Tibial artery (tissue), 4 donors: ENCODE measurements at regions not wholly inside any gene's neighbourhood (a gene's known extent, or its start where the extent isn't known, plus 50 kb on each side); places are given as distances from the start of the nearest gene placed in this dataset.

Source experiments
- DNase-seq, 2 donors: peaks; one replicate each; pipeline ENCODE4 v3.0.0-alpha.2; 2019
- H3K27ac ChIP-seq, 2 donors: fragments of 200-600 bp; sonication (generic) in 1 of 2; 1 replicate in 1 of 2; 2 replicates in 1 of 2; pipeline ENCODE4 v1.5.1; 2018 to 2019; ENCODE audit warnings: mild to moderate bottlenecking in 1 of 2
- H3K27me3 ChIP-seq, 2 donors: fragments of 200-600 bp; sonication (generic) in 1 of 2; one replicate each; pipeline versions ENCODE4 v1.5.1 to v1.6.0; 2016 to 2019
- H3K36me3 ChIP-seq, 3 donors: fragments of 200-600 bp; sonication (generic) in 2 of 3; one replicate each; pipeline ENCODE4 v1.5.1; 2016 to 2019; ENCODE audit warnings: mild to moderate bottlenecking in 2 of 3
- H3K4me1 ChIP-seq, 4 donors: fragments of 200-600 bp; sonication (generic) in 2 of 4; 1 replicate in 3 of 4; 2 replicates in 1 of 4; pipeline ENCODE4 v1.5.1; 2016 to 2019
- H3K4me3 ChIP-seq, 2 donors: fragments of 200-600 bp; sonication (generic) in 1 of 2; 1 replicate in 1 of 2; 2 replicates in 1 of 2; pipeline ENCODE4 v1.5.1; 2018 to 2019; ENCODE audit warnings: mild to moderate bottlenecking in 2 of 2
- H3K9me3 ChIP-seq, 3 donors: fragments of 200-600 bp; sonication (generic) in 1 of 3; one replicate each; pipeline ENCODE4 v1.5.1; 2016 to 2019
- CTCF ChIP-seq, 2 experiments: fragments of 200-600 bp in 1 of 2; fragments of 450-650 bp in 1 of 2; IDR thresholded peaks; one replicate each; pipeline ENCODE4 v1.5.1; 2017 to 2019; ENCODE audit warnings: antibody characterized with exemption in 2 of 2, mild to moderate bottlenecking in 1 of 2, moderate library complexity in 1 of 2
- intact Hi-C: fragments of 100-400 bp; cut with DNase I; formaldehyde crosslinking; loops from one replicate; pipeline ENCODE4 v1.15.0; 2023; ENCODE audit warnings: low total_unique reads

GRCh38 chr6:163765335-163765734 is 350.8 kb downstream of the QKI start:
- Histone ChIP-seq H3K27me3 (no peaks in the 10 kb centered on the region), H3K36me3 (no peaks in the 10 kb centered on the region), H3K9me3 (no peaks in the 10 kb centered on the region), H3K27ac (no peak overlapping the region), H3K4me3 (no peak overlapping the region), H3K4me1 (no peaks in the 10 kb centered on the region)
- DNase-seq: no peak
- intact Hi-C loops: no loop called here
- no peak for TF ChIP-seq CTCF (IDR thresholded peaks at IDR 0.05)

GRCh38 chr6:163764565-163764964 is 350.0 kb downstream of the QKI start:
- Histone ChIP-seq H3K4me1 (no peaks in the 10 kb centered on the region), H3K27me3 (no peaks in the 10 kb centered on the region), H3K9me3 (no peaks in the 10 kb centered on the region), H3K27ac (no peak overlapping the region), H3K36me3 (no peaks in the 10 kb centered on the region), H3K4me3 (no peak overlapping the region)
- no peak for DNase-seq
- no peak for TF ChIP-seq CTCF (IDR thresholded peaks at IDR 0.05)
- intact Hi-C loops: no loop called here

GRCh38 chr6:163761481-163761880 is 347.0 kb downstream of the QKI start:
- Histone ChIP-seq H3K4me1 (no peaks in the 10 kb centered on the region), H3K27me3 (no peaks in the 10 kb centered on the region), H3K9me3 (no peaks in the 10 kb centered on the region), H3K27ac (no peak overlapping the region), H3K4me3 (no peak overlapping the region), H3K36me3 (no peaks in the 10 kb centered on the region)
- no peak for TF ChIP-seq CTCF (IDR thresholded peaks at IDR 0.05)
- no peak for DNase-seq
- intact Hi-C loops: no loop called here

GRCh38 chr6:163760860-163761259 is 346.3 kb downstream of the QKI start:
- Histone ChIP-seq H3K27me3 (no peaks in the 10 kb centered on the region), H3K9me3 (no peaks in the 10 kb centered on the region), H3K36me3 (no peaks in the 10 kb centered on the region), H3K27ac (no peak overlapping the region), H3K4me1 (no peaks in the 10 kb centered on the region), H3K4me3 (no peak overlapping the region)
- DNase-seq: no peak
- intact Hi-C loops: no loop called here
- no peak for TF ChIP-seq CTCF (IDR thresholded peaks at IDR 0.05)

GRCh38 chr6:163759542-163759941 is 345.0 kb downstream of the QKI start:
- Histone ChIP-seq H3K27me3 (no peaks in the 10 kb centered on the region), H3K4me1 (no peaks in the 10 kb centered on the region), H3K4me3 (no peak overlapping the region), H3K36me3 (no peaks in the 10 kb centered on the region), H3K27ac (no peak overlapping the region), H3K9me3 (no peaks in the 10 kb centered on the region)
- TF ChIP-seq CTCF (IDR thresholded peaks at IDR 0.05): no peak
- no peak for DNase-seq
- intact Hi-C loops: no loop called here

- no peak for DNase-seq
- no peaks in the 10 kb centered on the region for H3K9me3 ChIP-seq
- no peaks in the 10 kb centered on the region for H3K36me3 ChIP-seq
- no peak overlapping the region for H3K27ac ChIP-seq
- no peak for TF ChIP-seq CTCF (IDR thresholded peaks at IDR 0.05)
- no peaks in the 10 kb centered on the region for H3K4me1 ChIP-seq
- intact Hi-C loops: no loop called here
- H3K4me3 ChIP-seq: no peak overlapping the region
- no peaks in the 10 kb centered on the region for H3K27me3 ChIP-seq
Measured at GRCh38 chr6:163757520-163757919, 343.0 kb downstream of the QKI start.
